Colonic mucosa (tissue), 4 donors: ENCODE measurements at regions not wholly inside any gene's neighbourhood (a gene's known extent, or its start where the extent isn't known, plus 50 kb on each side); places are given as distances from the start of the nearest gene placed in this dataset.

ENCODE experiments used
- DNase-seq: peaks from one replicate; pipeline ENCODE4 v3.0.0-alpha.2; 2020
- H3K27ac ChIP-seq: fragments of 200-600 bp; one replicate; pipeline ENCODE4 v1.8.0; 2021
- H3K27me3 ChIP-seq: fragments of 200-600 bp; one replicate; pipeline ENCODE4 v1.8.0; 2021
- H3K36me3 ChIP-seq: fragments of 200-600 bp; one replicate; pipeline ENCODE4 v1.8.0; 2021
- H3K4me1 ChIP-seq: fragments of 200-600 bp; one replicate; pipeline ENCODE4 v1.8.0; 2021; ENCODE audit warnings: mild to moderate bottlenecking
- H3K4me3 ChIP-seq: fragments of 200-600 bp; one replicate; pipeline ENCODE4 v1.8.0; 2021
- H3K9ac ChIP-seq, 2 donors: one replicate each; pipeline ENCODE4 v1.7.0; 2013; ENCODE audit warnings: control low read depth in 2 of 2, low read depth in 2 of 2, low read length in 2 of 2
- H3K9me3 ChIP-seq: fragments of 200-600 bp; one replicate; pipeline ENCODE4 v1.8.0; 2021
- intact Hi-C: fragments of 100-400 bp; cut with DNase I; formaldehyde crosslinking; loops from one replicate; pipeline ENCODE4 v1.14.1; 2022
- TF ChIP-seq, protein P1 (sequence below): fragments of 200-600 bp; IDR thresholded peaks from one replicate; pipeline ENCODE4 v1.8.0; 2022; ENCODE audit warnings: antibody characterized with exemption, mild to moderate bottlenecking
- donor health status: healthy.
- donor health status: DM: no; HTN: no; CAD: no.
- donor health status: DM: no; HTN: no; CAD: no.

DNA sequence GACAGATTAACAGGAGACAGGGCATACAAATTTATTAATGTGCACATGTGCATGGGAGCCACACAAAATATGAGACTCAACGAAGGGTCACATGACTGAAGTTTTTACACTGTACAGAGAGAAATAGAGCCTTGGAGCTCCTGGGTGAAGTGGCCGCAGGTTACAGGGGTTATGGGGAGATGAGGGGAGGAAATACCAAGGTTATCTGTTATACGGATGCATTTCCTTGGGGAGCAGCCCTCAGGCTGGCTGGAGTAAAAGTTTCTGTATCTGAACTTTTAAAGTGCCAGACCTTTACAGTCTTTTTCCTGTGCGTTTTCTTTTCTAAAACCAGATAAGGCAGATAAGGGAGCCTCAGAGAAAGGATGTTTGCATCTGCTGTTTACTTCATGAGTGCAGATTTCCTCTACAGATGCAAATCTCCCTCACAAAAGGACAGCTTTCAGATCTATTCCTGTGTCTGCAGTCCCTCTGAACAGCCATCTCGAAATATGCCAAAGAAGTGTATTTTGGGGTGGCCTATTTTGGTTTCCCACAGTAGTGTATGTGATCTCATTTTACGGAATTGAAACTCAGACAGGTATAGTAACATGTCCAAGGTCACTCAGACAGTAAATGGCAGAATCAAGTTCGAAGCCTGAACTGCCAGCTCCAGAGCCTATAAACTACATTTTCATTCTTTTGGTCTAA is 139.3 kb upstream of the FBXL17 start:
- DNase-seq = no peak
- no peak overlapping the region for H3K9ac ChIP-seq
- no peak overlapping the region for H3K4me3 ChIP-seq
- no peaks in the 10 kb centered on the region for H3K4me1 ChIP-seq
- H3K27ac ChIP-seq = no peak overlapping the region
- H3K9me3 ChIP-seq = no peaks in the 10 kb centered on the region
- TF ChIP-seq, protein P1, sequence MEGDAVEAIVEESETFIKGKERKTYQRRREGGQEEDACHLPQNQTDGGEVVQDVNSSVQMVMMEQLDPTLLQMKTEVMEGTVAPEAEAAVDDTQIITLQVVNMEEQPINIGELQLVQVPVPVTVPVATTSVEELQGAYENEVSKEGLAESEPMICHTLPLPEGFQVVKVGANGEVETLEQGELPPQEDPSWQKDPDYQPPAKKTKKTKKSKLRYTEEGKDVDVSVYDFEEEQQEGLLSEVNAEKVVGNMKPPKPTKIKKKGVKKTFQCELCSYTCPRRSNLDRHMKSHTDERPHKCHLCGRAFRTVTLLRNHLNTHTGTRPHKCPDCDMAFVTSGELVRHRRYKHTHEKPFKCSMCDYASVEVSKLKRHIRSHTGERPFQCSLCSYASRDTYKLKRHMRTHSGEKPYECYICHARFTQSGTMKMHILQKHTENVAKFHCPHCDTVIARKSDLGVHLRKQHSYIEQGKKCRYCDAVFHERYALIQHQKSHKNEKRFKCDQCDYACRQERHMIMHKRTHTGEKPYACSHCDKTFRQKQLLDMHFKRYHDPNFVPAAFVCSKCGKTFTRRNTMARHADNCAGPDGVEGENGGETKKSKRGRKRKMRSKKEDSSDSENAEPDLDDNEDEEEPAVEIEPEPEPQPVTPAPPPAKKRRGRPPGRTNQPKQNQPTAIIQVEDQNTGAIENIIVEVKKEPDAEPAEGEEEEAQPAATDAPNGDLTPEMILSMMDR = no peak
- intact Hi-C loops = no loop called here
- no peaks in the 10 kb centered on the region for H3K36me3 ChIP-seq
- H3K27me3 ChIP-seq = no peaks in the 10 kb centered on the region

DNA sequence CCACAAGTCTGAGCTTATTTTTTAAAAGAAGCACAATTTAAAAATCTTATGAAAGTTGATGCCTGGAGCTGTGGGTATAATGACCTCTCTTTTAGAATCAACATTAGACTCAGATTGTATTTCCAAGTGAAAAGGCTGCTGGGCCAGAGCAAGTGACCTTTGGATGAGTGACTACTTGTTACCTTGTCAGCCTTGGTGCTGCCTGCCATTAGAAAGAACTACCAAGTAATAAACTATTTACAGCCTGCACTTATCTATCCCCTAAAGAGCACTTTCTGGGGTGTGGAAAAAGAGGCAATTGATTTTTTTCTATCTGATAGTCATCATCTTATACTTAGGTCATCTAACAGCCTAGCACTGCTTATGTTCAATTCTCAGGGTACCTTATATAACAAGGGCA is 134.9 kb upstream of the FBXL17 start:
- no peak overlapping the region for H3K4me3 ChIP-seq
- H3K9me3 ChIP-seq = no peaks in the 10 kb centered on the region
- TF ChIP-seq, protein P1 = no peak
- H3K27ac ChIP-seq = no peak overlapping the region
- H3K27me3 ChIP-seq = no peaks in the 10 kb centered on the region
- no peaks in the 10 kb centered on the region for H3K4me1 ChIP-seq
- no peaks in the 10 kb centered on the region for H3K36me3 ChIP-seq
- DNase-seq = no peak
- intact Hi-C loops = no loop called here
- no peak overlapping the region for H3K9ac ChIP-seq

DNA sequence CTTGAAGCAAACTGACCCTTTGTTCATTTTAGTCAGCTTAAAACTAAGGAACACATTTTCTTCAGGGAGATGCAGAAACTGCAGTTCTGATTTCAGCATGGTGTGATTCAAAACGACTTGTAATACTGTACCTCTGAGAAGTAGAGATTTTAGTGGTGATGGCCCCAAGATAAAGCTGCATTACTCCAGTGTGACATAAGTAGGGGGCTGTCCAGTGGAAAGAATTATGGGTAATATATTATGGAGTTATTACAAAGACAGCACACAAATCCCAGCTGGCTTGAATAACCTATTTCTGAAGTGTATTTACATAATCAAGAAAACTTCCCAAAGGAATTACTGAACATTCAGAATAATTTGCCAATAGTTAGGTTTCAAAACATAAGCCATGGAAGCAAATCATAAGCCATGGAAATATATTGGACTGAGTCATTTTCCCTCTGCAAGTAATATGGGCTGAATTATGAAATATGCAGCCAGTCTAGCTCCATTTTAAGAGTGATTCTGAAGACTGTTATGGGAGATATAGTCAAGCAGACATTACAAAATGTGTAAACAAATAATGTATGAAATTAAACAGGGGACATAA is 133.7 kb upstream of the FBXL17 start:
- TF ChIP-seq, protein P1 = no peak
- H3K4me3 ChIP-seq = no peak overlapping the region
- intact Hi-C loops = no loop called here
- no peak for DNase-seq
- H3K4me1 ChIP-seq = no peaks in the 10 kb centered on the region
- H3K27me3 ChIP-seq = no peaks in the 10 kb centered on the region
- no peaks in the 10 kb centered on the region for H3K9me3 ChIP-seq
- H3K36me3 ChIP-seq = no peaks in the 10 kb centered on the region
- H3K9ac ChIP-seq = no peak overlapping the region
- no peak overlapping the region for H3K27ac ChIP-seq

DNA sequence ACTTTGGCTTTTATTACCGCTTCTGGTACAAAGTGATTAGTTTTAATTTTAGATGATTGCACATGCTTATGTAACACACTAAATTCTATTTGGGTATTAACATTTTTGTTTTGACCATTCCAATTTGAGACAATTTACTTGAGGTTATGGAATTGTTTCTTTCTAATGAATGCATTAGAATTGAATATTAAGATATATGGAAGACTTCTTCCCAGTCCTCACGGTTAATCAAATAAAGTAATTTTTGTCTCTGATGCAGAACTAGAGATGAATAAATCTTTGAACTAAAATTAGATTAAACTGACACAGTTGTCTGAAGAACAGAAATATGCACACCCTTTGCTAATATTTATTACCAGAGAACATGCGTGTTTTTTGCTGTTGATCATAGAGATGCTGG is 127.1 kb upstream of the FBXL17 start:
- H3K27ac ChIP-seq = no peak overlapping the region
- DNase-seq = no peak
- no peak overlapping the region for H3K4me3 ChIP-seq
- no peaks in the 10 kb centered on the region for H3K27me3 ChIP-seq
- no peaks in the 10 kb centered on the region for H3K4me1 ChIP-seq
- intact Hi-C loops = no loop called here
- no peaks in the 10 kb centered on the region for H3K36me3 ChIP-seq
- H3K9me3 ChIP-seq = no peaks in the 10 kb centered on the region
- no peak overlapping the region for H3K9ac ChIP-seq
- TF ChIP-seq, protein P1 = no peak

DNA sequence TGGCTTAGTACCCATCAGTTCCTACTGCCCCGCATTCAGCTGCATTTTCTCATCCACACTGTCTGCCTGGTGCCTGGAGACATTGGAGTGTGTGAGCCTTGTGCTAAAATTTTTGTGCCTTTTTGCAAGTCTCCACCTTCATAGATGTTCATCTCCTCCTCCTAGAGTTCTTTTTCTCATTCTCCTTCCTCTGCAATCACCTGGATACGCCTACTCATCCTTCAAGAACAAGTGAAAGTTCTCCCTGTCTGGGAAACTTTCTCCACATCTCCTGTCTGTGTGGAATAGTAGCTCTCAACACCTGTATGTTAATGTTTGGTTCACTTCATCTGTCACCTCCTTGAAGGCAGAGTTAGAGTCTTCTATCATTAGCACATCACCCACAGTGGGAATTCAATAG is 125.7 kb upstream of the FBXL17 start:
- intact Hi-C loops = no loop called here
- TF ChIP-seq, protein P1 = no peak

More for the DNA sequence above, 125.7 kb upstream of the FBXL17 start:
- no peak overlapping the region for H3K4me3 ChIP-seq
- no peaks in the 10 kb centered on the region for H3K27me3 ChIP-seq
- no peak overlapping the region for H3K9ac ChIP-seq
- no peak overlapping the region for H3K27ac ChIP-seq
- H3K36me3 ChIP-seq = no peaks in the 10 kb centered on the region
- no peaks in the 10 kb centered on the region for H3K4me1 ChIP-seq
- no peaks in the 10 kb centered on the region for H3K9me3 ChIP-seq
- no peak for DNase-seq
